OCI-LY7 (cell line): ENCODE measurements at regions not wholly inside any gene's neighbourhood (a gene's known extent, or its start where the extent isn't known, plus 50 kb on each side); places are given as distances from the start of the nearest gene placed in this dataset.

ENCODE experiments used
- BruUV-seq: library from RNA; stranded (reverse); fragments of 400-500 nt; replicated peaks from 2 replicates; lab custom pipeline; 2021; lab: Mats Ljungman, UMichigan
- CTCF ChIA-PET: fragments of 300-600 bp; sonication (Branson Sonifier 250); formaldehyde crosslinking; loops from one replicate; lab custom pipeline; 2022; ENCODE audit warnings: antibody characterized with exemption; ENCODE audit not compliant: unreplicated experiment; lab: Charles Lee
- POLR2A ChIA-PET: fragments of 300-600 bp; sonication (Branson Sonifier 250); formaldehyde crosslinking; loops from one replicate; lab custom pipeline; 2022; ENCODE audit warnings: antibody characterized with exemption; lab: Charles Lee
- DNase-seq: peaks from one replicate; pipeline ENCODE4 v3.0.0-alpha.2; 2015; ENCODE audit warnings: low spot score
- H2AFZ ChIP-seq: fragments of 200-600 bp; sonication (generic), shearing (Covaris generic); 2 replicates; pipeline ENCODE4 v1.6.1; 2014; ENCODE audit warnings: mild to moderate bottlenecking, antibody characterized with exemption, low read length, moderate library complexity
- H3K27ac ChIP-seq: fragments of 200-600 bp; sonication (generic); 2 replicates; pipeline ENCODE4 v1.5.1; 2014; ENCODE audit warnings: mixed run types, low read depth, mild to moderate bottlenecking, moderate library complexity, low read length, inconsistent platforms; ENCODE audit not compliant: poor library complexity, severe bottlenecking
- H3K36me3 ChIP-seq: fragments of 200-600 bp; sonication (generic); 2 replicates; pipeline ENCODE4 v1.6.1; 2014; ENCODE audit warnings: mild to moderate bottlenecking, antibody characterized with exemption, low read length, moderate library complexity, mixed read lengths; ENCODE audit not compliant: insufficient read depth
- H3K4me1 ChIP-seq: fragments of 200-600 bp; sonication (generic); 2 replicates; pipeline ENCODE4 v1.5.1; 2014; ENCODE audit warnings: mild to moderate bottlenecking, low read length; ENCODE audit not compliant: insufficient read depth, poor library complexity, severe bottlenecking
- H3K4me2 ChIP-seq: fragments of 200-600 bp; sonication (generic); 2 replicates; pipeline ENCODE4 v1.6.1; 2014; ENCODE audit warnings: mild to moderate bottlenecking, low read length
- H3K4me3 ChIP-seq: fragments of 200-600 bp; sonication (generic); 2 replicates; pipeline ENCODE4 v1.5.1; 2014; ENCODE audit warnings: mild to moderate bottlenecking, low read depth, low read length; ENCODE audit not compliant: poor library complexity, severe bottlenecking
- H3K79me2 ChIP-seq: fragments of 200-600 bp; sonication (generic); 2 replicates; pipeline ENCODE4 v1.6.1; 2016; ENCODE audit warnings: low read depth, mild to moderate bottlenecking, low read length, moderate library complexity, mixed read lengths; ENCODE audit not compliant: insufficient read depth
- H3K9me2 ChIP-seq: fragments of 200-600 bp; sonication (generic); 2 replicates; pipeline ENCODE4 v1.6.1; 2016; ENCODE audit warnings: mild to moderate bottlenecking, low read length, mixed read lengths; ENCODE audit not compliant: insufficient read depth
- H3K9me3 ChIP-seq: fragments of 200-600 bp; sonication (generic); 2 replicates; pipeline ENCODE4 v1.6.1; 2014; ENCODE audit warnings: mild to moderate bottlenecking, mixed run types, low read length, mixed read lengths
- H4K20me1 ChIP-seq: fragments of 200-600 bp; sonication (generic); 2 replicates; pipeline ENCODE4 v1.6.1; 2014; ENCODE audit warnings: mild to moderate bottlenecking, antibody characterized with exemption, low read length, moderate library complexity, mixed read lengths; ENCODE audit not compliant: insufficient read depth
- EZH2phosphoT487 ChIP-seq: fragments of 200-600 bp; sonication (generic); IDR thresholded peaks from 2 replicates; pipeline ENCODE4 v1.6.1; 2018; ENCODE audit warnings: low read depth, borderline replicate concordance, mild to moderate bottlenecking, mixed run types, antibody characterized with exemption, low read length, moderate library complexity, mixed read lengths
- intact Hi-C: fragments of 100-400 bp; cut with micrococcal nuclease; formaldehyde crosslinking; loops from one replicate; pipeline ENCODE4 v1.10.0; 2022; ENCODE audit not compliant: unreplicated experiment
- TF ChIP-seq, protein P1 (sequence below): fragments of 200-600 bp; sonication (generic); conservative IDR thresholded peaks from 2 replicates; pipeline ENCODE4 v1.5.1; 2014; ENCODE audit warnings: mild to moderate bottlenecking, antibody characterized with exemption, low read length, moderate library complexity, mixed read lengths

DNA sequence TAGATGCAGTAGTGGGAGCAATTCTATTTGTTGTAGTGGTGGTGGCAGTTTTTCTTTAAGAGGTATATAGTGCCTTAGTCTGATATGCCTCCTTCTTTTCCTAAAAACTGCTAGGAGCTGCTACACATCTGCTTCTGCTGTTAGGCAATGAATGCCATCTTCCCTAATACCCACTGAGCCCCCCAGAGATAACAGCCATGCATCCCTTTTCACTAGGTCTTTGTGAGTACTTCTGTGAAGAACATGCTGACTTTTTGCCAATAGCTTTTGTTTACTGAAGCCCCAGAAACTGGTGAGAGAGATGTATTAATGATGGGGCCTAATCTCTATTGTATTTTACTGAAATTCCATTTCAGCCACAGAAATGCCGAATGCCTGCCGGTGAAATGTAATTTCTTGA is 92.6 kb upstream of the CHL1 start:
- H2AFZ ChIP-seq: no peak overlapping the region
- intact Hi-C loops: no loop called here
- H3K79me2 ChIP-seq: no peaks in the 10 kb centered on the region
- no peak overlapping the region for H3K4me2 ChIP-seq
- ChIA-PET CTCF (no interaction called here), POLR2A (no interaction called here)
- H3K4me3 ChIP-seq: no peak overlapping the region
- no peaks in the 10 kb centered on the region for H3K9me2 ChIP-seq
- H3K36me3 ChIP-seq: no peaks in the 10 kb centered on the region
- no peak overlapping the region for H3K27ac ChIP-seq
- no peaks in the 10 kb centered on the region for H3K9me3 ChIP-seq
- DNase-seq: no peak
- H4K20me1 ChIP-seq: no peaks in the 10 kb centered on the region
- TF ChIP-seq, protein P1, sequence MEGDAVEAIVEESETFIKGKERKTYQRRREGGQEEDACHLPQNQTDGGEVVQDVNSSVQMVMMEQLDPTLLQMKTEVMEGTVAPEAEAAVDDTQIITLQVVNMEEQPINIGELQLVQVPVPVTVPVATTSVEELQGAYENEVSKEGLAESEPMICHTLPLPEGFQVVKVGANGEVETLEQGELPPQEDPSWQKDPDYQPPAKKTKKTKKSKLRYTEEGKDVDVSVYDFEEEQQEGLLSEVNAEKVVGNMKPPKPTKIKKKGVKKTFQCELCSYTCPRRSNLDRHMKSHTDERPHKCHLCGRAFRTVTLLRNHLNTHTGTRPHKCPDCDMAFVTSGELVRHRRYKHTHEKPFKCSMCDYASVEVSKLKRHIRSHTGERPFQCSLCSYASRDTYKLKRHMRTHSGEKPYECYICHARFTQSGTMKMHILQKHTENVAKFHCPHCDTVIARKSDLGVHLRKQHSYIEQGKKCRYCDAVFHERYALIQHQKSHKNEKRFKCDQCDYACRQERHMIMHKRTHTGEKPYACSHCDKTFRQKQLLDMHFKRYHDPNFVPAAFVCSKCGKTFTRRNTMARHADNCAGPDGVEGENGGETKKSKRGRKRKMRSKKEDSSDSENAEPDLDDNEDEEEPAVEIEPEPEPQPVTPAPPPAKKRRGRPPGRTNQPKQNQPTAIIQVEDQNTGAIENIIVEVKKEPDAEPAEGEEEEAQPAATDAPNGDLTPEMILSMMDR: no peak
- no peak for TF ChIP-seq EZH2phosphoT487
- no TSS peak for BruUV-seq
- no peaks in the 10 kb centered on the region for H3K4me1 ChIP-seq

DNA sequence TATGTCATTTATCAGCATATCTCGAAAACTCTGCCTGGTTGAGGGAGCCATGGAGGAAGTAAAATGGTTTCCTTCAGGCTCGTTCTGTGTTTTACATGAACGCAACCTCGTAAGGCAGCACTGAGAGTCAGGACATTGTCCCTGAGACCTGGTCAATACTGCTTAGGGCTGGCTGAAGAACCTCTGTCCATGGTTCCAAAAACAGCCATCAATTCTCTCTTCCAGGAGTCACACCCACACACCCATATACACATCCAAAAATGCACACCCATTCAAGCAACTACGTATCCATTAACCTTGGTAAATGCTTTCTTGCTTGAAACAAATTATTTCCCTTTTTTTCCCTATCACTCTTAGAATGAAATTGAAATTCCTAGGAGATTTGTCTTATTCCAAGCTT is 91.0 kb upstream of the CHL1 start:
- no peaks in the 10 kb centered on the region for H4K20me1 ChIP-seq
- ChIA-PET CTCF (no interaction called here), POLR2A (interaction anchor here (0.7 kb wide), 1 partner anchor 257 kb away, joined by 3 read pairs; no protein-coding TSS in a partner anchor)
- no peak for TF ChIP-seq EZH2phosphoT487
- TF ChIP-seq, protein P1: no peak
- no peak overlapping the region for H3K27ac ChIP-seq
- no TSS peak for BruUV-seq
- H3K9me2 ChIP-seq: no peaks in the 10 kb centered on the region
- no peak for DNase-seq
- no peaks in the 10 kb centered on the region for H3K79me2 ChIP-seq
- no peaks in the 10 kb centered on the region for H3K9me3 ChIP-seq
- H3K4me3 ChIP-seq: no peak overlapping the region
- no peak overlapping the region for H3K4me2 ChIP-seq
- H3K4me1 ChIP-seq: no peaks in the 10 kb centered on the region
- intact Hi-C loops: no loop called here
- no peaks in the 10 kb centered on the region for H3K36me3 ChIP-seq
- no peak overlapping the region for H2AFZ ChIP-seq

DNA sequence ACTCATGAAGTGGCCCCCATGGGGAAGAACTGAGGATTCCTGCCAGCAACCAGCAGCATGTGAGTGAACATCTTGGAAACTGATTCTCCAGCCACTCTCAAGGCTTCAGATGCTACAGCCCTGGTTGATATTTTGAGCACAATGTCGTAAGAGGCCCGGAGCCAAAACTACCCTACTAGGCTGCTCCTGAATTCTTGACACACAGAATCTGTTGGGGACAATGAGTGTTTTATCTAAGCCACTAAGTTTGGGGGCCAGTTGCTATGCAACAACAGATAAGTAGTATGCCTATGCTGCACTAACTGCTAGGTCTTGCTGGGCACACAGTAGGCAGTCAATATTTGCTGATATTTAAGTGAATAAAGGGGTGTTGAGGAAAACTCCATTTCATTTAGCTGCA is 89.9 kb upstream of the CHL1 start:
- Histone ChIP-seq H3K79me2 (no peaks in the 10 kb centered on the region), H2AFZ (no peak overlapping the region), H3K4me1 (no peaks in the 10 kb centered on the region), H3K4me2 (no peak overlapping the region), H3K4me3 (no peak overlapping the region), H3K9me3 (no peaks in the 10 kb centered on the region), H3K27ac (no peak overlapping the region), H4K20me1 (no peaks in the 10 kb centered on the region), H3K9me2 (no peaks in the 10 kb centered on the region), H3K36me3 (no peaks in the 10 kb centered on the region)
- DNase-seq: no peak
- CTCF ChIA-PET: no interaction called here
- no TSS peak for BruUV-seq
- POLR2A ChIA-PET: no interaction called here
- intact Hi-C loops: no loop called here
- no peak for TF ChIP-seq EZH2phosphoT487
- TF ChIP-seq, protein P1: no peak
